ENCODE measurements at regions not wholly inside any gene's neighbourhood (a gene's known extent, or its start where the extent isn't known, plus 50 kb on each side); places are given as distances from the start of the nearest gene placed in this dataset.

DNA sequence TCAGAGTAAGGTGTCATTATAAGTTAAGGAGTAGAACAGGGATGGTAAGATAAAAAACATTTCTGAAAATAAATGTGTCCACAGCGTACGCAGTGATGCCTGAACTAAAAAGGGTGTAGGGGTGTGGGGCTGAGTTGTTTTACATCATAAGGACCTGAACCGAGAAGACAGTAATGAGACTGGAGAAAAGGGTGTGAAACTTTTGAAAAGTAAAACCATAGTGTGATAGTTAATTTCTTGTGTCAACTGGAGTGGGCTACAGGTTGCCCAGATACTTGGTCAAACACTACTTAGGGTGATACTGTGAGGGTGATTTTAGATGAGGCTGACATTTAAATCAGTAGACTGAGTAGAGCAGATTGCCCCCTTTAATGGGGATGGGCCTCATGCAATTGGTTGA lies 169.0 kb upstream of the PRPS1L1 start:
- TF ChIP-seq, protein P1, sequence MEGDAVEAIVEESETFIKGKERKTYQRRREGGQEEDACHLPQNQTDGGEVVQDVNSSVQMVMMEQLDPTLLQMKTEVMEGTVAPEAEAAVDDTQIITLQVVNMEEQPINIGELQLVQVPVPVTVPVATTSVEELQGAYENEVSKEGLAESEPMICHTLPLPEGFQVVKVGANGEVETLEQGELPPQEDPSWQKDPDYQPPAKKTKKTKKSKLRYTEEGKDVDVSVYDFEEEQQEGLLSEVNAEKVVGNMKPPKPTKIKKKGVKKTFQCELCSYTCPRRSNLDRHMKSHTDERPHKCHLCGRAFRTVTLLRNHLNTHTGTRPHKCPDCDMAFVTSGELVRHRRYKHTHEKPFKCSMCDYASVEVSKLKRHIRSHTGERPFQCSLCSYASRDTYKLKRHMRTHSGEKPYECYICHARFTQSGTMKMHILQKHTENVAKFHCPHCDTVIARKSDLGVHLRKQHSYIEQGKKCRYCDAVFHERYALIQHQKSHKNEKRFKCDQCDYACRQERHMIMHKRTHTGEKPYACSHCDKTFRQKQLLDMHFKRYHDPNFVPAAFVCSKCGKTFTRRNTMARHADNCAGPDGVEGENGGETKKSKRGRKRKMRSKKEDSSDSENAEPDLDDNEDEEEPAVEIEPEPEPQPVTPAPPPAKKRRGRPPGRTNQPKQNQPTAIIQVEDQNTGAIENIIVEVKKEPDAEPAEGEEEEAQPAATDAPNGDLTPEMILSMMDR (IDR thresholded peaks at IDR 0.05): no peak
- no peak for TF ChIP-seq EZH2 (IDR thresholded peaks at IDR 0.05)

Measured in neural progenitor cell (in vitro differentiated cells).